ENCODE measurements at regions not wholly inside any gene's neighbourhood (a gene's known extent, or its start where the extent isn't known, plus 50 kb on each side); places are given as distances from the start of the nearest gene placed in this dataset.

DNA sequence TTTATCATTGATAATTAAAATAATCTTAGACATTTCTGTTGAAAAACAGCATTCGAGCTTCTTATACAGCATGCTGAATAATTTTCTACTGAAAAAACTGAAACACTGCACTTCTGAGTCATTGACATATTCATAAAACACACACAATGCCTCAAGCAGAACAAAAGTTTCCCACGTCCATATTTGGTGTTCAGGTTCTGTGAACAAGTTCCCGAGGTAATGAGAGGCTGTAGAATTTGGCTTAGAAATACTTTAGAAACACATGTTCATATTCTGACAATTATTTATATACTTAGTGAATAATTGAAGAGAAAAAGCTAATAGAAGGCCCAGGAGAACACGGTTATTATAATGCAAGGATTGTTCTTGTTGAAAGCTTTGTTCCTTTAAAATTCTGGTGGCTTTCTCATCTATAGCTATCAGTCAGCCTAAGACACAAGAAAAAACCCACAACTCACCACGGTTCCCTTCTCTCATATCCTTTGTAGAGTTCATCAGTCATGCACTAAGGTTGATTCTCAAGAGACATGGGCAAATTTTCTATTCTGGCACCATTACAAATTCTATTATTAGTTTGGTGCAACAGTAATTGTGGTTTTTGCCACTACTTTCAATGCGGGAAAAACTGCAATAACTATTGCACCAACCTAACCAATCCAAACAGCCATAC lies 194.4 kb downstream of the TMX3 start:
- DNase-seq: no peak

DNA sequence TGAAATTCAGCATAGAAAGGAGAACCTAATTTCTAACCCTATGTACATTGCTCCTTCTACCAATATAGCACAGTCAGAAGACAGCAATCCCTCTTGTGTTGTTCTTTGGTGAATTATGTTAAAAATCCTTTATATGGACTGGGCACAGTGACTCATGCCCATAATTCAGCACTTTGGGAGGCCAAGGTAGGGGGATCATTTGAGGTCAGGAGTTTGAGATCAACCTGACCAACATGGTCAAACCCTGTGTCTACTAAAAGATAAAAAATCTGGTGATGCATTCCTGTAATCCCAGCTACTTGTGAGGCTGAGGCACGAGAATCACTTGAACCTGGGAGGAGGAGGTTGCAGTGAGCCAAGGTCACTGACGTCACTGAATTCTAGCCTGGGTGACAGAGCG lies 195.6 kb downstream of the TMX3 start:
- DNase-seq: no peak

DNA sequence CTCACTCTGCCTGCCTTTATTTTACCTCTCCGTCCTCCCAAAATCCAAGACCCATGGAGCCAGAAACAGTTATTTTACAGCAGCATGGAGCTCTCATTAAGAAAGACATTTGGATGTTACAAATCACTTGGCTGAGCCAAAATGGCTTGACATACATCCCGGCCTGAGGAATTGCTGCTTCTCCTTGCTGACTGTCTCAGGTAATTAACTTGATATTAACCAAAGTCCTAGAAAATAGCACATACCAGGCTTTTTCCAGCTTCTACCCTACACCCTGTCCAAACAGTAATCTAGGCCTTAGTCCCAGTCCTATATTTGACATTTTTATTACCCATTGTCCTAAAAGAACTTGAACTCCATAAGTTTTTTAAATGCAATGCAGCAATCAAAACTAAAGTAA lies 205.0 kb downstream of the TMX3 start:
- no peak for DNase-seq

DNA sequence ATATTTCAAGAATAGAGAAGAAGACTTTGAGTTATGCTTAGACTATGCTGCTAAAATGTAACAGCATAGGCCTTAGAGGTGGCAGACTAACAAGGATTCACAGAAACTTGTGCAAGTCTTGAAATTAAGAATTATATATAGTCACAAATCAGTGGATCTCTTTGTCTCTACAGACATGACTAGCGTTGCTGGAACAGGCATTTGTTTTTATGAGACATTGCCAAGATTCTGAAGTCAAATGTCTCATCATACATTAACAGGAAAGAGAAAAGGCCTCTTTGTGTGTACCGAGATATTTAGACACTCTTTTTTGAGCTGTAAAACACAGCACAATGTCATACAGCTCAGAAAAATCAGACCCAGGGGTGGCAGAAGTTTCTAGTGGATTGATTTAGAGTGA lies 207.1 kb downstream of the TMX3 start:
- no peak for DNase-seq

DNA sequence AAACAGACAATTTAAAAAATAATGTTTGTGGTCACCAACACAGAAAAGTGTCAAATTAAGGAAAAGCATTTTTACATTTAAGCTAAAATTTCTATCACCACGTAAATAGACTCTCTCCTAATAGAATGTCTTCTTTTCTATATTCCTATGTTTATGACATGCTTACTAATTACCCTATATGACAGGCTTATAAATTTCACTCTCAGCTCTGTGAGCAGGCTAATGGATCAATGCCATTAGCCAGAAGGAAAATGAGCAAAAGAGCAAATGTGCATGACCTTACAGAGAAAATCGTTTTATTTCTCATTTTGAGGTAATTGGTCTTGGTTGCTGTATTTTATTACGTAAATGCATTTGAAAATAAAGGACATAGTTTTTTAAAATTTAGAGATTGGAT lies 209.7 kb downstream of the TMX3 start:
- no peak for DNase-seq

DNA sequence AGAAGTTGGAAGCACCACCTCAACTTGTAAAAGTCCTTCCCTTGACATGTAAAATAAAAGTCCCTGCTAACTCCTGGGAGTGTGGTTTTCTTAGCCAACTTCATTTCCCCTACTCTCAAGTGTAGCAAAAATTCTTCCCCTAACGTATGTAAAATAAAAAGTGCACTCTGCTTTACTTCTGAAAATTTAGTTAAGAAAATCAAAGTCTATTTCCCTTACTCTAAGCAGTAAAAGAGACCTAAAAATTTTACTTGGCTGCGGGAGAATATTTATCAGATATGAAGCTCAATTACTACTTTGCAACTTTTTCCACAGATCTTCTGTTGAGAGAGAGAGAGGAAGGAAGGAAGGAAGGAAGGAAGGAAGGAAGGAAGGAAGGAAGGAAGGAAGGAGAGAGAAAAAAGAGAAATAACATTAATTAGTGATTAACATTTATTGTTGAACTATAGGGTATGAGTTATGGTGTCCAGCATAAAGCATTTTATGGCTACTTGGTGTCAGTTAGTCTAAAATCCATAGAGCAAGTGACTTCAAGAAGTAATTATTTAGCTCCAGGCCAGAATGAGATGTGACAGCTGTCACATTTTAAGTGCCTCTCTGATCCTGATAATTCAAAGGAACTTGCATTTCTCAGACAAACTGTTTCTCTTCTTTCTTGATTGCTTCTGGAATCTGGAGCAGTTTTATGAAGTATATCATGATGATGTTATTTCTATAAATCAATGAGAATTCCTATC lies 210.3 kb downstream of the TMX3 start:
- DNase-seq: no peak

DNA sequence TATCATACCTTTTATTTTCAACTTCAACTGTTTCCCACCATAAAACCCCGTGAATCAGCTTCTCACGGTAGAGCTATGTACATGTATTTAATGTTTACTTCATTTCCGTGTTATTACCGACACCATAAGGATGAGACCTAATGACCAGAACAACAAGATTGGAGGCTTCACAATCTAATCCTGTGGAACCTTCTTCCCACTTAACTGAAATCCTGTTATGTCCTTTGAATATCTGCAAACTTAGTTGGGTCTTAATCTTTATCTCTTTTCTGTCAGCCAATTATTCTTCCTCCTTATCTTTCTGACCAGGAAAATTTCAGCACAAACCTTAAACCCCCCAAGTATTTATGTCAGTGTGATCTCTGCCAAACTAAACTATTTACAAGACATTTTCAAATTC lies 214.4 kb downstream of the TMX3 start:
- DNase-seq: no peak

DNA sequence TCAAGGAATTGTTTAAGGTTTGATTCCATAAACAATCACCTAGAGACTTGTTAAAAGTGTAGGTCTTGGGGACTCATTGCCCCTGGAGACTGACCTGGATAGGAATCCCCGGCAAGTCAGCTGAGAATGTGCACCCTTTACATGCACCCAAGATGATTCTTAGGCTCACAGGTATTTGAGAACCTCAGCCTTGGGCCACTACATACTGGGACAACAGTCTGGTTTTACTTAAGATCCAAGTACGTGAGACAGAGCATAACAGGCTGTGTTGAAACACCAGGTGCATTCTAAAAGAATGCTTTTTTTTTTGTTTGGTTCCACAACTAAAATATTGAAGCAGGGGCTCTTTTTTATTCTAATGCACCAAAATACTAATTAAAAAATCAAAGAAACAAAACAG lies 215.8 kb downstream of the TMX3 start:
- no peak for DNase-seq

DNA sequence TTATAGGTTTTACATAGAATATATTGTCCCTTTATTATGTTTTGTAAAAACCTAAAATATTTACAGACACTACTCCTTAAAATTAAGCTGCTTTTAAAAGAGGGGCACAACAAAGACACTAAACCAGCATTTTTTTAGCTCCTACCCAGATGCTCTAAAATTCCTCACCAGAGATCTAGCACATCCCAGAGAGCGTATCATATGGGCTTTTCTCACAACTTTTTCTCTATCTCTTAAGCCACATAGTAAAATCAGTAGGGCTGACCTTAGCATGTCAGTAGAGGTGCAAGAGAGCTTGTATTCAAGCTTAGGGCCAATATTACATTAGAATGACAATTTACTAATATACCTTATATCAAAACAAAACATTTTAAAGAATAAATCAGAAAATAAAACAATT lies 216.3 kb downstream of the TMX3 start:
- DNase-seq: no peak

DNA sequence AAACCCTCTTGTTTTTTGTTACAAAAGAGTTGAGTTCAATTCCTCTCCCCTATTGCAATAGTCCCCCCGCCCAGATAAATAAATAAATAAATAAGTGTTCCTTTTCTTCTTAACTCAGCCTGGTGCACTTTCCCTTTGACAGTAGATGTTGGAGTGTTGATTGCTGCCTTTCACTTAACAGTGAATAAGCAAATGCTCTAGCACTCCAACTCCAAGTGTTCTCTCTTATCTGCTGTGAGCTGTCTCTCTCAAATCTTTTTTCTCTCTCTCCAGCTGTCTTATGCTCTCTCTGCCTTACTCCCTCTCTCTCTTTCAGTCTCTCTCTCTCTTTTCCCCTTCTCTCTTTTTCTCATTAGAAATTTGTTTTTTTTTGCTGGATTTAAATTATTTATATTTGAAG lies 216.7 kb downstream of the TMX3 start:
- no peak for DNase-seq

DNA sequence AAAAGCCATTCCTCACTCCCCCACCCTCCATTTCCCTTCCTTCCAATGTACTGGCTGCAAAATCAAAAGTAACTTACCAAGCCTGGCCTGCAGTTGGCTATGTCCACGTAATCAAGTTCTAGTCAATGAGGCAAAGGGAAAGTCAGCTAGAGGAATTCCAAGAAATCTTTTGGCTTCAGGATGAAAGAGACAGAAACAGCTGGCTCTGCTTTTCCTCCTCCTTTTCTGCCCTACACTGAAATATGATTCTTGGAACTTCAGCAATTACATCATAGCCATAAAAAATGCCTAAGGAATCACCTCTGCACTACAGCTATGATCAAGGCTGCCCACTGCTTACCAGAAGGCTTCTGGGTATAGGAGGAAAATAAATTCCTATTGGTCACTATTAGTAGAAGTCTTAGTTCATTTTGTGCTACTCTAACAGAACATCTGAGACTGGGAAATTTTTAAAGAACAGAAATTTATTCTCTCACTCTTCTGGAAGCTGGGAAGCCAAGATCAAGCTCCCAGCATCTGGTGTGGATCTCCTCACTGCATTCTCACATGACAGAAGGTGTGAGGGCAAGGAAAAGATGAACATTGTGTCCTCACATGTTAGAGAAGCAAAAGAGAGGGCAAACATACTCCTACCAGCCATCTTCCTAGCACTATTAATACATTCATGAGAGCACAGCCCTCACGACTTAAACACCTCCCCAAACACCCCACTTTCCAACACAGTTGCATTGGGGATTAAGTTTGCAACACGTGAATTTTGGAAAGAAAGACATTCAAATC lies 219.9 kb downstream of the TMX3 start:
- no peak for DNase-seq

DNA sequence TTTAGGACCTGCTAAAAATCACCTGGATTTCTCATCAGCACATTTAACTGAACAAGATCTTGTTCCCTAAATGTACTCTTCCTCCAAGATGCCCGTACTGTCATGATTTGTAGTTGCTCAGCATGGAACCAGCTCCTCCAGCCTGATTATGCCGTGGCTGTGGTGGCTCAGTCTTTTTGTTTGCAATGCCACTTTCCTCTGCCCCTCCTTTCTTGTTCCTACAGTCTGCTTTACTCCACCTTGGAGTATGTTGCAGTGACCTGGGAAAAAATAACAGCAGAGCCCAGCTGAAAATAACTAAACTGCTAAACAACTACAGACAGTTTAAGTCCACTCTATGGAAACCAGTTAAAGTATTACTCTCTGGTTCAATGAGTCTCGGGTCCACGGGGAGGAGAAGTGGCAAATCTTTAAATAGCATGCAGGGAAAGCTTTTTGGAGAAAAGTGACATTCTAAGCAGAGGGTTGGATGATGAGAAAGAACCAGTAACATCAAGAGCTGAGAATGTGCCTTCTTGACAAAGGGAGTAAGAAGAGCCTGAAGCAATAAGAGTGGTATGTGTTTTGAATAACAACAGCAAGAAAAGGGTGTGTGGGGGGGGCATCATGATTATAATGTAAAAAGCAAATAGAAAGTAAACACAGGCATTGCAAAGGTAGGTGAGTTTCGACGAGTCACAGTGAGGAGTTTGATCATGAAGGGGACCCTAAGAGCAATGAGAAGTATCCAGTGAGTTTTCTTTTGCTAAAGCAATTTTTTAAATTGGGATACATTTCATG lies 225.7 kb downstream of the TMX3 start:
- no peak for DNase-seq

DNA sequence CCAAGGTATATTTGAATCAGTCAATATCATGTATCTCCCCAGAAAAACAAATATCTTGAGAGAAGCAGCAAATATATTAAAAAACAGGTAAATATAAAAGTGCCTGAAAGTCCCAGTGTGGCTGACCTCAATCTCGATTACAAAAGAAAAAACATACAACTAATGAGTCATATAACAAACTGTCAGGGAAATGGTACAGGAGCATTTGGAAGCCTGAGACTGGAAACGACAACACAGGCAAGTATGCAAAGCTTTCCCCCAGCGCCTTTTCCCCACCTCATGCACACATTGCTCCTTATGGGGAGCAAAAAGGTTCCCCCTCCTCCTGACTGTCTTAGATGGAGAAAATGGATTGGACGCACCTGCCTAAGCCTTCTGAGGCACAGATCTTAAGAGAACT lies 230.7 kb downstream of the TMX3 start:
- DNase-seq: no peak

DNA sequence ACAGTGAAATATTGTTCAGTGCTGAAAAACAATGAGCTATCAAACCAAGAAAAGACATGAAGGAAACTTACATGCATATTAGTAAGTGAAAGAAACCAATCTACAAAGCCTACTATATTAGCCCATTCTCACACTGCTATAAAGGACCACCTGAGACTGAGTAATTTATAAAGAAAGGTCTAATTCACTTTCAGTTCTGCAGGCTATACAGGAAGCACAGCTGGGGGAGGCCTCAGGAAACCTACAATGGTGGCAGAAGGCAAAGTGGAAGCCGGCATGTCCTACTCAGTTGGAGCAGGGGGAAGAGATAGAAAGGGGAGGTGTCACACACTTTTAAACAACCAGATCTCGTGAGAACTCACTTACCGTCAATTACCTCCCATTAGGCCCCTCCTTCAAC lies 232.1 kb downstream of the TMX3 start:
- DNase-seq: no peak

DNA sequence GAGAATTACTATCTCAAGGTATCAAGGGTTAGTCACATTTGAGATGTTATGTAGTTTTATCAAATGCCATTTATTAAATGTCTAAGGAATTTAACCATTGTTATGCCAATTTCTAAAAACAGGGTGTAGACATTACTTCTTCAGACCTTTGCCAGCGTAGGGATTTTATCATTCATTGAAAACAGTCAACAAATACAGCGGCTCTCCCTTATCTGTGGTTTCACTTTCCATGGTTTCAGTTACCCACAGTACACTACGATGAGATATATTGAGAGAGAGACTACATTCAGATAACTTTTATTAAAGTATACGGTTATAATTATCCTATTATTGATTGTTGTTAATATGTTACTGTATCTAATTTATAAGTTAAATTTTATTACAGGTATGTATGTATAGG lies 234.7 kb downstream of the TMX3 start:
- no peak for DNase-seq

DNA sequence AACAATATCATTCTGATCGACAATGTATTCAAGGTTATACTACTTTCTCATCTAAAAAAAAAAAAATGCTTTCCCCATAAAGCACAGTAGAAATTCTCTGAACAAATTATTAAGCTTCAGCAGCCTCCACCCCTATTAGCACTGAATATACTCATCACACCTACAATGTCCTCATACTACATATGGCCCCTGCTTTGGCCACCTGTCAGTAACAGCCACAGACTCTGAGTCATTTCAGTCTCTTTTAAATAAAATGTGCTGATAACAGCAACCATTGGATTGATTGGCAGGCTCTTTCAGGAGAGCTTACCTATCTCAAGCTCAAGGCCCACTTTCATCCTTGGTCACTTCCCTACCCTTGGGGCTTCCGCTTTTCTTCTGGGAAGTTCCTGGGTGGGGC lies 236.7 kb downstream of the TMX3 start:
- DNase-seq: no peak

DNA sequence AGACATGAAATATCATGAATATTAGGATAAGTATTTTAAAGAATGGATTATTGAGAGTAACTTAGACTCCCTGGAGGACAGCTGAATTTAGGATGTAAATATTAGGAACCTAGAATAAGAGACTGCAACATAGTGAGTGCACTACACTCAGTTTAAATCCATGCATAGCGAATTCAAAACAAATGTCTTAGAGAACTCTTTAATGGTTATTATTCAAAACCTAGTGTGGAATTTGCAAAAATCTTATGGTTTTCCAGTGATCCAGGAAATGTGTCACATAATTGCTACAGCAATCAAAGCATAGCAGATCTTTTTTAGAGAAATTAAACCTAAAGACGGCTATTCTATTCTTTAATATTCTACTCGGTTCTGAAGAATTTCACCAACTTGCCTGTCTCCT lies 239.0 kb downstream of the TMX3 start:
- DNase-seq: no peak

DNA sequence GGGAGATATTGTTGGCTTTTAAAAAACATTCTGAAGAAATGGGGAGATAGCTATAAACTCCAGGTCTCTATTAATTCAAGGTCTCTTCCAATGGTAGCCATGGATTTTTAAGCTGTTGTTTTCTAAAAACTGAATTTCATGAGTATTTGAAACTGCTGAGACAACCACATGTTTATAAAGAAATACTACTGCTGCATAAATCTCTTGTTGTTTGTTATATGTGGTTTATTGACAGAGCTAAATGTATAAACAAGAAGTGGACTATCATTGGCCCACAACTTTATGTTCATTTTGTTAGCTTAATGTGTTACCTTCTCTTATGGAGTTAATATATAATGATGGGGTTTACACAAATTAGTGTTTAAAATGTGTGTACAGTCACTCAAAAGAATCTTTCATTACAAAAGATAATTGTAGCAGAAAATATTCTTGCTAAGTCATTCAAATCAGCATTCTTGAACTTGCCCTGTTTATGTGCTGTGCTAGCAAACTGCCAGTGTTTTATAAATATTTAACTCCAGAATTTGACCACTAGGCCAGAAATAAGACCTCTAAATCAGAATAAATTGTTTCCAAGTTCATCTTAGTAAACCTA lies 242.1 kb downstream of the TMX3 start:
- DNase-seq: no peak

DNA sequence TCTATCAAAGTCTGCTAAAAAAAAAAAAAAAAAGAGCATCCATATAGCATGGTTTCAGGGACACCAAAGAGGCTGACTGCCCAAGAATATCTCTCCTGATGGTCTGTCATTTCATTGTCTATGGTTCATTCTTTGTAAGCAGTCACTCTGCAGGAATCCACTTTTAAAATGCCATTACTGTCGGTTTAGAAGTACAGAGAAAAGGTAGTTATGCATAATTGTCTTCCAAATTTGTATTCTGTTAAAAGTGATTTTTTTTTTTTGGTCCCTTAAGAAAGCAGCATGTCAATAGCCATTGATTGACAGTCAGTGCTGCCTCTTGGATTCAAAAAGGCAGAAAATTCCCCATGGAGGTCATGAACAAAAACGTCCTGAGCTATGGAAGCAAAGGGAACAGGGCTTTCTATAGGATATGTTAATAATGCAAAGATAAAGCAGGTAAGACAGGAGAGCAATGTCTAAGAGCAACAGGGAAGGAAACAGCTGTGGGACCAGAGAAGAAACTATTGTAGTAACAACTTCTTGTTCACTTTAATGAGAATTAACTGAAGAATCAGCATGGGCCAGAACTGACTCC lies 245.8 kb downstream of the TMX3 start:
- no peak for DNase-seq

DNA sequence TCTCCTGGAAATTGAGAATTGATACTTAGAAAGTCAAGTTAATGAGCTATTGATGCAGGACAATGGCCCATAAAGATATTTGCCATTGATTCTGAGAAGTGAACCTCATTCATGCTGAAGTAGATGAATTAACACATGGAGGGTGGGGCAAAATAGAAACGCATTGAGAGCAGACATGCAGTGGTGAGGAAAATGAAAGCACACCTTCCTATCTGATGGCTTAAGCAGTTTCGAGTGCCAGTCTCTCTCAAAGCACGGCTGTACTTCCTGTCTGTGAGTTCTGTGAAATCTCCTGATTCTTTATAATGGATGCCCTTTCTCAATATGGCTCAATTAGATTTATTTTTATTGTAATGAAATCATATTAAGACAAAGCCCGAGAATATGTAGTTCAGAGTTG lies 247.0 kb downstream of the TMX3 start:
- DNase-seq: no peak

DNA sequence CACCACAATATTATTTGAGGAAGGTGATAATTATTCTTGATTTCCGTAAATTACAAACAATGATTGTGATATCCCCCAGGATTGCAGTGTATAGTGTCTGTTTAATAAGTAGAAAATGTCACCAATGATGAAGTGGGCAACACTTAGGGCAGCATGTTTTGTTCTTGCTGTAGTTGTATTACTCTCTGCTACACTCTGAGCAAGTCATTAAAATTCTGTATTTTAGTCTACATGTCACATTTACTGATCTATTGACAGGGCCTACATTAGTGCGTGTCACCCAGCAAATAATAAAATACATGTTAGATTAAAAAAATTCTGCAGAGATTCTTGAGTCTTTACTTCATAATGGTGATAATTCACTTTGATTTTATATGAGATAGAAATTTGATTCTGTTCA lies 247.6 kb downstream of the TMX3 start:
- no peak for DNase-seq

DNA sequence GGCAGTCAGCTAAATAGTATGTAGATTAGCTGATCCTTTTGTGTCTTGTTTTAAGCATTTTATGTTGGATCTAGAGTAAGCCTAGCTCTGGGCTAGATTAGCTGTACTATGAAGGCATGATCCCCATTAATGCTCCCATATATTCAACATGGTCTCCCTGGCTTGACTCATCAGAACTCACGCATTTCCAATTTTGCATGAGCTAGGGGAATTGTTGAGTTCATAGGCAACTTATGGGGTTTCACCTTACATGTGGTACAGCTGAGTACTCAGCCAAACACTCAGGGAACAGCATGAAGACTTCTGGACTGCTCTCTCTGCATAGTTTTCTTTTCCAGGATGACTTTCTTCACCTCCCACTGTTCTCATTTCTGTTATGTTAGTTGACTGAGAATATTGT lies 248.2 kb downstream of the TMX3 start:
- DNase-seq: no peak

DNA sequence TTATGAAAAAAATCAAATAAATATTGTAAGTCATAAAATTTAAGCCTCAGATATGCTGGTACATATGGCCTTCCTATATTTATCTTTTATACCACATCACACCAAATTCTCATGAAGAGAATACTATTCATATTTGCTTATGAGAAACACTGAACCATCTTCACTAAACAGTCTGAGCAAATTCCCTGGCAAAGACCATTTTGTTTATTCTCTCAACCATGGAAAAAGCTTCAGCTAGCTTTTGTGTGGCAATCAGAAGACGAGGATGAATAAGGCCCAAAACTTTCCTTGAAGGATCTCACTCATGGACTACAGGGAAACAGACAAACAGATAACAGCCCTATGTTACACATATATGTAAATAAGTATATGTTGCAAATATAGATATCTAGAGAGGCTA lies 252.1 kb downstream of the TMX3 start:
- no peak for DNase-seq
